GM12878 (cell line): ENCODE measurements at regions not wholly inside any gene's neighbourhood (a gene's known extent, or its start where the extent isn't known, plus 50 kb on each side); places are given as distances from the start of the nearest gene placed in this dataset.

Experiments
- ATAC-seq: fragments of 200-7000 bp; cut with Tn5 transposase; 3 replicates; pipeline ENCODE4 v1.9.1; 2020; ENCODE audit warnings: mild to moderate bottlenecking, moderate library complexity
- BruUV-seq: library from RNA; stranded (reverse); fragments of 400-500 nt; replicated peaks from 2 replicates; lab custom pipeline; 2021; lab: Mats Ljungman, UMichigan
- CTCF ChIA-PET: fragments of 300-600 bp; sonication (Branson Sonifier 250); formaldehyde crosslinking; extraction: SDS; loops from one replicate; lab custom pipeline; 2021; ENCODE audit warnings: inconsistent platforms; lab: Yijun Ruan, JAX
- POLR2A ChIA-PET: fragments of 350-600 bp; formaldehyde crosslinking; extraction: SDS; loops from one replicate; lab custom pipeline; 2021; ENCODE audit warnings: inconsistent platforms; lab: Charles Lee
- RAD21 ChIA-PET: fragments of 300-600 bp; sonication (Branson Sonifier 250); formaldehyde crosslinking; loops from one replicate; lab custom pipeline; 2023; ENCODE audit warnings: antibody characterized with exemption; ENCODE audit not compliant: unreplicated experiment; lab: Charles Lee
- SMC1A ChIA-PET: fragments of 300-600 bp; sonication (Branson Sonifier 250); formaldehyde crosslinking; loops from one replicate; lab custom pipeline; 2023; ENCODE audit not compliant: unreplicated experiment, uncharacterized antibody; lab: Charles Lee
- DNase-seq: peaks from one replicate; pipeline ENCODE4 v3.0.0-alpha.2; 2011; ENCODE audit warnings: low read depth, low spot score
- FAIRE-seq: peaks from 3 replicates; lab custom pipeline; 2011; peaks lifted over from hg19 to GRCh38; lab: Jason Lieb, UNC
- H2AFZ ChIP-seq: 2 replicates; pipeline ENCODE4 v1.6.0; 2011; ENCODE audit warnings: low read depth, low read length, control low read depth; ENCODE audit not compliant: control insufficient read depth
- H3K27ac ChIP-seq: 2 replicates; pipeline ENCODE4 v1.5.1; 2011; ENCODE audit warnings: control low read depth; ENCODE audit not compliant: control insufficient read depth, insufficient read depth
- H3K27me3 ChIP-seq, 2 experiments: replicated peaks in 1 of 2; 2 replicates each; pipeline versions ENCODE4 v1.6.0 to v1.6.1; 2011; ENCODE audit warnings: low read length in 1 of 2; ENCODE audit not compliant: control insufficient read depth in 2 of 2, insufficient read depth in 2 of 2
- H3K36me3 ChIP-seq, 2 experiments: 2 replicates each; pipeline ENCODE4 v1.5.1; 2011; ENCODE audit warnings: low read length in 1 of 2; ENCODE audit not compliant: control insufficient read depth in 2 of 2, insufficient read depth in 2 of 2
- H3K4me1 ChIP-seq: 2 replicates; pipeline ENCODE4 v1.6.1; 2011; ENCODE audit warnings: mild to moderate bottlenecking, low read length, moderate library complexity, mixed read lengths; ENCODE audit not compliant: control insufficient read depth, insufficient read depth
- H3K4me2 ChIP-seq: 2 replicates; pipeline ENCODE4 v1.6.0; 2011; ENCODE audit warnings: control low read depth; ENCODE audit not compliant: control insufficient read depth, insufficient read depth
- H3K4me3 ChIP-seq: fragments of 200-600 bp; sonication (generic); 2 replicates; pipeline ENCODE4 v1.5.1; 2016
- H3K79me2 ChIP-seq: 2 replicates; pipeline ENCODE4 v1.6.0; 2011; ENCODE audit warnings: low read length; ENCODE audit not compliant: control insufficient read depth, insufficient read depth
- H3K9ac ChIP-seq: 2 replicates; pipeline ENCODE4 v1.8.0; 2011; ENCODE audit warnings: low read length, control low read depth, mixed read lengths; ENCODE audit not compliant: control insufficient read depth, insufficient read depth
- H3K9me3 ChIP-seq: replicated peaks from 3 replicates; pipeline ENCODE4 v1.5.1; 2011; ENCODE audit warnings: mild to moderate bottlenecking, low read length; ENCODE audit not compliant: control insufficient read depth, insufficient read depth
- H4K20me1 ChIP-seq: 2 replicates; pipeline ENCODE4 v1.6.0; 2011; ENCODE audit not compliant: control insufficient read depth, insufficient read depth
- ZNF592 ChIP-seq: fragments of 450-650 bp; IDR thresholded peaks from 2 replicates; pipeline ENCODE4 v1.6.1; 2017; ENCODE audit warnings: mild to moderate bottlenecking, moderate library complexity
- WGBS: methylation state at CpG from one replicate; pipeline ENCODE4 v1.1.6; 2016; ENCODE audit warnings: low lambda C conversion rate; ENCODE audit not compliant: insufficient replicate concordance, insufficient coverage; ENCODE audit errors: missing lambda C conversion rate; 5-methylcytosine and 5-hydroxymethylcytosine counted together
- in situ Hi-C: fragments of 300-500 bp; cut with MboI; formaldehyde crosslinking; loops from 9 replicates; pipeline ENCODE4 v1.14.3; 2018; ENCODE audit warnings: mixed read lengths
- intact Hi-C: fragments of 100-400 bp; cut with micrococcal nuclease; formaldehyde crosslinking; loops from one replicate; pipeline ENCODE4 v1.14.2; 2022; ENCODE audit not compliant: unreplicated experiment
- TF ChIP-seq, protein P1 (sequence below): IDR thresholded peaks from 2 replicates; pipeline ENCODE4 v1.6.1; 2011; ENCODE audit warnings: mild to moderate bottlenecking, low read depth, low read length, moderate library complexity; ENCODE audit not compliant: insufficient replicate concordance

GRCh38 chr1:213786683-213787082 lies 201.1 kb upstream of the PROX1 start:
- TF ChIP-seq, protein P1, sequence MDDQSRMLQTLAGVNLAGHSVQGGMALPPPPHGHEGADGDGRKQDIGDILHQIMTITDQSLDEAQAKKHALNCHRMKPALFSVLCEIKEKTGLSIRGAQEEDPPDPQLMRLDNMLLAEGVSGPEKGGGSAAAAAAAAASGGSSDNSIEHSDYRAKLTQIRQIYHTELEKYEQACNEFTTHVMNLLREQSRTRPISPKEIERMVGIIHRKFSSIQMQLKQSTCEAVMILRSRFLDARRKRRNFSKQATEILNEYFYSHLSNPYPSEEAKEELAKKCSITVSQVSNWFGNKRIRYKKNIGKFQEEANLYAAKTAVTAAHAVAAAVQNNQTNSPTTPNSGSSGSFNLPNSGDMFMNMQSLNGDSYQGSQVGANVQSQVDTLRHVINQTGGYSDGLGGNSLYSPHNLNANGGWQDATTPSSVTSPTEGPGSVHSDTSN: no peak
- TF ChIP-seq ZNF592: no peak
- no peaks in the 10 kb centered on the region for H4K20me1 ChIP-seq
- CTCF ChIA-PET: interaction anchor here (1.6 kb wide), 1 partner anchor 29 kb away, joined by 3 read pairs; no protein-coding TSS in a partner anchor
- H2AFZ ChIP-seq: no peak overlapping the region
- H3K36me3 ChIP-seq: no peaks in the 10 kb centered on the region
- no peaks in the 10 kb centered on the region for H3K79me2 ChIP-seq
- ATAC-seq: no peak
- intact Hi-C loops (no loop called here), in situ Hi-C loops (no loop called here)
- H3K4me1 ChIP-seq: no peaks in the 10 kb centered on the region
- H3K4me2 ChIP-seq: no peak overlapping the region
- SMC1A ChIA-PET: no interaction called here
- H3K9me3 ChIP-seq: no peaks in the 10 kb centered on the region
- WGBS: 16% methylated on average over 2 of the region's 2 CpGs
- H3K27ac ChIP-seq: no peak overlapping the region
- POLR2A ChIA-PET: no interaction called here
- H3K9ac ChIP-seq: no peak overlapping the region
- FAIRE-seq: no peak
- no TSS peak for BruUV-seq
- H3K4me3 ChIP-seq: no peak overlapping the region
- H3K27me3 ChIP-seq: no peaks in the 10 kb centered on the region
- DNase-seq: no peak
- RAD21 ChIA-PET: no interaction called here
